ENCODE measurements at regions not wholly inside any gene's neighbourhood (a gene's known extent, or its start where the extent isn't known, plus 50 kb on each side); places are given as distances from the start of the nearest gene placed in this dataset.
"Not testable (repeated sequence)": the region's sequence is repeated elsewhere in the genome, so short reads cannot be mapped to it uniquely, and the experiment has no call there.

DNA sequence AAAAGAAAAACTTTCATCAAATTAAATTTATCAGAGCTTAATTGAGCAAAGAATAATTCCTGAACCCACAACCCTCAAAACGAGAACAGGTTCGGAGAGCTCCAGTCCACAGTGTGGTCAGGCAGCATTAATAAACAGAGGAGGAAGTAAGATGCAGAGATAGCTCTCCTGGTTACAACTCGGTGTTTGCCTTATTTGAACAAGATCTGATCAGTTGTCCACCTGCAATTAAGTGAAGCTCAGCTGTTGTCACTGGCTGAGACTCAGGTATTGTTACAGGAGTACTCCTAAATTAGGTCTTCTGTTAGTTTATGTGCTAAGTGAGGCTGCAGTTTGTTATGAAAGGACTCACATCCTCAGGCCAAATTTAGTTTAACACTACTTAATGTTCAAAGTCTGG is 451.4 kb upstream of the PDE3A start:
- no peak overlapping the region for H3K4me3 ChIP-seq (ENCODE audit: low read depth, low read length)
- TF ChIP-seq, protein P1, sequence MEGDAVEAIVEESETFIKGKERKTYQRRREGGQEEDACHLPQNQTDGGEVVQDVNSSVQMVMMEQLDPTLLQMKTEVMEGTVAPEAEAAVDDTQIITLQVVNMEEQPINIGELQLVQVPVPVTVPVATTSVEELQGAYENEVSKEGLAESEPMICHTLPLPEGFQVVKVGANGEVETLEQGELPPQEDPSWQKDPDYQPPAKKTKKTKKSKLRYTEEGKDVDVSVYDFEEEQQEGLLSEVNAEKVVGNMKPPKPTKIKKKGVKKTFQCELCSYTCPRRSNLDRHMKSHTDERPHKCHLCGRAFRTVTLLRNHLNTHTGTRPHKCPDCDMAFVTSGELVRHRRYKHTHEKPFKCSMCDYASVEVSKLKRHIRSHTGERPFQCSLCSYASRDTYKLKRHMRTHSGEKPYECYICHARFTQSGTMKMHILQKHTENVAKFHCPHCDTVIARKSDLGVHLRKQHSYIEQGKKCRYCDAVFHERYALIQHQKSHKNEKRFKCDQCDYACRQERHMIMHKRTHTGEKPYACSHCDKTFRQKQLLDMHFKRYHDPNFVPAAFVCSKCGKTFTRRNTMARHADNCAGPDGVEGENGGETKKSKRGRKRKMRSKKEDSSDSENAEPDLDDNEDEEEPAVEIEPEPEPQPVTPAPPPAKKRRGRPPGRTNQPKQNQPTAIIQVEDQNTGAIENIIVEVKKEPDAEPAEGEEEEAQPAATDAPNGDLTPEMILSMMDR (IDR thresholded peaks at IDR 0.05; ENCODE audit: insufficient read depth, low read length, poor library complexity, severe bottlenecking): no peak
- no peak for DNase-seq (ENCODE audit: low read depth)
- no peaks in the 10 kb centered on the region for H3K36me3 ChIP-seq (ENCODE audit: control insufficient read depth, insufficient read depth, low read length)
- no peaks in the 10 kb centered on the region for H3K27me3 ChIP-seq (ENCODE audit: control insufficient read depth, insufficient read depth, low read length)

GRCh38 chr12:19921716-19922115 is 446.6 kb upstream of the PDE3A start:
- H3K4me3 ChIP-seq (ENCODE audit: low read depth, low read length); DNase-seq (ENCODE audit: low read depth); H3K27me3 ChIP-seq (ENCODE audit: control insufficient read depth, insufficient read depth, low read length); H3K36me3 ChIP-seq (ENCODE audit: control insufficient read depth, insufficient read depth, low read length): not testable (repeated sequence)

DNA sequence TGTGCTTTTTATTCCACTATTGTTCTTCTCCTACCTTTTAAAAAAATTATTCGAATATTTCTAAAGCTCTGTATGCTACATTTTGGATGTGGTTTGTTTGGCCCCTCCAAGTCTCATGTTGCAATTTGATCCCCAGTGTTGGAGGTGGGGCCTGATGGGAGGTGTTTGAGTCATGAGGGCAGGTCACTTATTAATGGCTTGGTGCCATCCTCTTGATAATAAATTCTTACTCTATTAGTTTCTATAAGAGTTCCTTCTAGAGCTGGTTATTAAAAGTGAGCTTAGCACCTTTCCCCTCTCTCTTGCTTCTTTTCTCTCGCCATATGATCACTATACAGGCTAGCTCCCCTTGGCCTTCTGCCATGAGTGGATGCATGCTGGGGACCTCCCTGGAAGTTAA is 445.6 kb upstream of the PDE3A start:
- no peak for DNase-seq (ENCODE audit: low read depth)
- no peaks in the 10 kb centered on the region for H3K27me3 ChIP-seq (ENCODE audit: control insufficient read depth, insufficient read depth, low read length)
- no peaks in the 10 kb centered on the region for H3K36me3 ChIP-seq (ENCODE audit: control insufficient read depth, insufficient read depth, low read length)
- H3K4me3 ChIP-seq (ENCODE audit: low read depth, low read length): no peak overlapping the region
- TF ChIP-seq, protein P1 (IDR thresholded peaks at IDR 0.05; ENCODE audit: insufficient read depth, low read length, poor library complexity, severe bottlenecking): no peak

DNA sequence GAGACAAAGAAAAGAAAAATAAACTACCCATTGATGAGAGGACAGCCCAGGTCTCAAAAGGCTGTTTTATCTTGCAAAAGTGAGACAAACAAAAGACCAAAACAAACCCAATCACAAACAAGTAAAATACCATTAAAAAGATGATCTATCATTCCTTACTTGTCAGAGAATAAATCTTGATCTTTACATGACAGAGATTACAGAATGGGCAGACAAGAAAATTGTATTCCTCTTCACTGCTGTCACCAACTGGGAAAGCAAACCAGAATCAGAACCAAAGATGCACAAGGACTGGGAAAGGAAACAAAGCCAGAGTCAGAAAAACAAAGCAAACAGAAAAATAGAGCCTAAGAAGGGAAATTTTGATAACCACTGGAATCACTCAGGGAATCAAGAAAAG is 444.0 kb upstream of the PDE3A start:
- TF ChIP-seq, protein P1 (IDR thresholded peaks at IDR 0.05; ENCODE audit: insufficient read depth, low read length, poor library complexity, severe bottlenecking): no peak

DNA sequence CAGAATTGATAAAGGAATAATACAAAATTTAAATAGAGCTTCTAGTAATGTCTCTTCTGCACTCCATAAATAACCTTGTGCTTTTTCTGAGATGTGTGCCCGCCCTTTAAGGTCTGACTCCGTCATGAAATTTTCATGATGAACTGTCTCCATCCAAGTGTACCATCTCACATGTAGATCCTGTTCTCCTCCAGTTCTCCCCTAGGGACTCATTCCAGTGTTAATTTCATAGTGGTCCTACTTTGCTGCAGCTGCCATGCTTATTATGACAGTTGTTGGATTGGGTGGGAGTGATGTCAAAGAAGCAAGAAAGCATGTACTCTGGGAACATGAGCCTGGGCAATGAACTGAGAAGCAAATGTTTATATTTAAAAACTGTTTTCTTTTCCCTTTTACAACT is 442.5 kb upstream of the PDE3A start:
- TF ChIP-seq, protein P1 (IDR thresholded peaks at IDR 0.05; ENCODE audit: insufficient read depth, low read length, poor library complexity, severe bottlenecking): no peak
- no peak for DNase-seq (ENCODE audit: low read depth)
- Histone ChIP-seq H3K36me3 (ENCODE audit: control insufficient read depth, insufficient read depth, low read length) (no peaks in the 10 kb centered on the region), H3K27me3 (ENCODE audit: control insufficient read depth, insufficient read depth, low read length) (no peaks in the 10 kb centered on the region), H3K4me3 (ENCODE audit: low read depth, low read length) (no peak overlapping the region)

More for the DNA sequence above, 444.0 kb upstream of the PDE3A start:
- no peaks in the 10 kb centered on the region for H3K27me3 ChIP-seq (ENCODE audit: control insufficient read depth, insufficient read depth, low read length)
- DNase-seq (ENCODE audit: low read depth): no peak
- no peaks in the 10 kb centered on the region for H3K36me3 ChIP-seq (ENCODE audit: control insufficient read depth, insufficient read depth, low read length)
- no peak overlapping the region for H3K4me3 ChIP-seq (ENCODE audit: low read depth, low read length)

DNA sequence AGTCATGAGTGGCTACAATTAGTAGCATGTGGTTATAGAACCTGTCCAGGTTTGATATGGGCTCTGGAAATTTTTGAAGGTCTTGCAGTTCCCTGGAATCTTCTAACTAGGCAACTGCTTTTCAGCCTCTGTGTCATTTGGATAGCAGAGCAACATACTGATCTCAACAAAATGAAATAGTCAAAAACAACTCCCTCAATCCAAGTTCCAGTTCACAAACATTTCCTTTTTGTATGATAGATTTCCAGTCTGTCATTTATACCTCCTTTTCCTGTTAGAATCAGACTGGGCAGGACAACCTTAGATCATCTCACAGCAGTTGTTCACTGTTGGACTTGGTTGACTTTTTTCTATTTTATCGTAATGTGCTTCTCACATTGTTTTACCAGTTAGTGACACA is 442.1 kb upstream of the PDE3A start:
- DNase-seq (ENCODE audit: low read depth): no peak
- TF ChIP-seq, protein P1 (IDR thresholded peaks at IDR 0.05; ENCODE audit: insufficient read depth, low read length, poor library complexity, severe bottlenecking): no peak
- Histone ChIP-seq H3K36me3 (ENCODE audit: control insufficient read depth, insufficient read depth, low read length) (no peaks in the 10 kb centered on the region), H3K4me3 (ENCODE audit: low read depth, low read length) (no peak overlapping the region), H3K27me3 (ENCODE audit: control insufficient read depth, insufficient read depth, low read length) (no peaks in the 10 kb centered on the region)

Data from kidney epithelial cell (primary cell).